ENCODE measurements at regions not wholly inside any gene's neighbourhood (a gene's known extent, or its start where the extent isn't known, plus 50 kb on each side); places are given as distances from the start of the nearest gene placed in this dataset.
"Not testable (repeated sequence)": the region's sequence is repeated elsewhere in the genome, so short reads cannot be mapped to it uniquely, and the experiment has no call there.

GRCh38 chr10:29386342-29386999 is 97.6 kb downstream of the LYZL1 start:
- ATAC-seq (ENCODE audit: low read depth) (peak; percentile 29; the same call in 1 of the 3 replicates), DNase-seq (ENCODE audit: low spot score) (no peak)
- H3K27ac ChIP-seq (ENCODE audit: poor library complexity, severe bottlenecking): no peak overlapping the region
- no peaks in the 10 kb centered on the region for H3K36me3 ChIP-seq (ENCODE audit: low read depth)
- no peaks in the 10 kb centered on the region for H3K4me1 ChIP-seq (ENCODE audit: insufficient read depth, poor library complexity, severe bottlenecking)
- no peaks in the 10 kb centered on the region for H3K9me3 ChIP-seq (ENCODE audit: severe bottlenecking)
- H3K4me3 ChIP-seq (ENCODE audit: severe bottlenecking): no peak overlapping the region
- peak; percentile 83 for TF ChIP-seq CTCF (IDR thresholded peaks at IDR 0.05; ENCODE audit: poor library complexity, severe bottlenecking)
- no peaks in the 10 kb centered on the region for H3K27me3 ChIP-seq (ENCODE audit: insufficient read depth, poor library complexity, severe bottlenecking)

GRCh38 chr10:29387269-29387668 is 98.4 kb downstream of the LYZL1 start:
- Histone ChIP-seq H3K36me3 (ENCODE audit: low read depth) (no peaks in the 10 kb centered on the region), H3K4me1 (ENCODE audit: insufficient read depth, poor library complexity, severe bottlenecking) (no peaks in the 10 kb centered on the region), H3K27ac (ENCODE audit: poor library complexity, severe bottlenecking) (no peak overlapping the region), H3K4me3 (ENCODE audit: severe bottlenecking) (no peak overlapping the region), H3K9me3 (ENCODE audit: severe bottlenecking) (no peaks in the 10 kb centered on the region), H3K27me3 (ENCODE audit: insufficient read depth, poor library complexity, severe bottlenecking) (no peaks in the 10 kb centered on the region)
- ATAC-seq (ENCODE audit: low read depth): no peak
- TF ChIP-seq CTCF (IDR thresholded peaks at IDR 0.05; ENCODE audit: poor library complexity, severe bottlenecking): no peak
- no peak for DNase-seq (ENCODE audit: low spot score)

GRCh38 chr10:29388112-29388511 is 99.2 kb downstream of the LYZL1 start:
- not testable (repeated sequence) for DNase-seq (ENCODE audit: low spot score); H3K36me3 ChIP-seq (ENCODE audit: low read depth); H3K27ac ChIP-seq (ENCODE audit: poor library complexity, severe bottlenecking); H3K4me1 ChIP-seq (ENCODE audit: insufficient read depth, poor library complexity, severe bottlenecking); H3K27me3 ChIP-seq (ENCODE audit: insufficient read depth, poor library complexity, severe bottlenecking); ATAC-seq (ENCODE audit: low read depth); H3K9me3 ChIP-seq (ENCODE audit: severe bottlenecking); H3K4me3 ChIP-seq (ENCODE audit: severe bottlenecking)

GRCh38 chr10:29389493-29389892 is 100.6 kb downstream of the LYZL1 start:
- no peak overlapping the region for H3K27ac ChIP-seq (ENCODE audit: poor library complexity, severe bottlenecking)
- no peaks in the 10 kb centered on the region for H3K27me3 ChIP-seq (ENCODE audit: insufficient read depth, poor library complexity, severe bottlenecking)
- H3K4me3 ChIP-seq (ENCODE audit: severe bottlenecking): no peak overlapping the region
- no peak for TF ChIP-seq CTCF (IDR thresholded peaks at IDR 0.05; ENCODE audit: poor library complexity, severe bottlenecking)
- no peaks in the 10 kb centered on the region for H3K4me1 ChIP-seq (ENCODE audit: insufficient read depth, poor library complexity, severe bottlenecking)
- DNase-seq (ENCODE audit: low spot score) (no peak), ATAC-seq (ENCODE audit: low read depth) (no peak)
- no peaks in the 10 kb centered on the region for H3K36me3 ChIP-seq (ENCODE audit: low read depth)
- H3K9me3 ChIP-seq (ENCODE audit: severe bottlenecking): no peaks in the 10 kb centered on the region

GRCh38 chr10:29389935-29390334 is 101.1 kb downstream of the LYZL1 start:
- Histone ChIP-seq H3K9me3 (ENCODE audit: severe bottlenecking) (no peaks in the 10 kb centered on the region), H3K27ac (ENCODE audit: poor library complexity, severe bottlenecking) (no peak overlapping the region), H3K36me3 (ENCODE audit: low read depth) (no peaks in the 10 kb centered on the region), H3K27me3 (ENCODE audit: insufficient read depth, poor library complexity, severe bottlenecking) (no peaks in the 10 kb centered on the region), H3K4me1 (ENCODE audit: insufficient read depth, poor library complexity, severe bottlenecking) (no peaks in the 10 kb centered on the region), H3K4me3 (ENCODE audit: severe bottlenecking) (no peak overlapping the region)
- ATAC-seq (ENCODE audit: low read depth) (no peak), DNase-seq (ENCODE audit: low spot score) (no peak)
- no peak for TF ChIP-seq CTCF (IDR thresholded peaks at IDR 0.05; ENCODE audit: poor library complexity, severe bottlenecking)
